ENCODE measurements at regions not wholly inside any gene's neighbourhood (a gene's known extent, or its start where the extent isn't known, plus 50 kb on each side); places are given as distances from the start of the nearest gene placed in this dataset.

DNA sequence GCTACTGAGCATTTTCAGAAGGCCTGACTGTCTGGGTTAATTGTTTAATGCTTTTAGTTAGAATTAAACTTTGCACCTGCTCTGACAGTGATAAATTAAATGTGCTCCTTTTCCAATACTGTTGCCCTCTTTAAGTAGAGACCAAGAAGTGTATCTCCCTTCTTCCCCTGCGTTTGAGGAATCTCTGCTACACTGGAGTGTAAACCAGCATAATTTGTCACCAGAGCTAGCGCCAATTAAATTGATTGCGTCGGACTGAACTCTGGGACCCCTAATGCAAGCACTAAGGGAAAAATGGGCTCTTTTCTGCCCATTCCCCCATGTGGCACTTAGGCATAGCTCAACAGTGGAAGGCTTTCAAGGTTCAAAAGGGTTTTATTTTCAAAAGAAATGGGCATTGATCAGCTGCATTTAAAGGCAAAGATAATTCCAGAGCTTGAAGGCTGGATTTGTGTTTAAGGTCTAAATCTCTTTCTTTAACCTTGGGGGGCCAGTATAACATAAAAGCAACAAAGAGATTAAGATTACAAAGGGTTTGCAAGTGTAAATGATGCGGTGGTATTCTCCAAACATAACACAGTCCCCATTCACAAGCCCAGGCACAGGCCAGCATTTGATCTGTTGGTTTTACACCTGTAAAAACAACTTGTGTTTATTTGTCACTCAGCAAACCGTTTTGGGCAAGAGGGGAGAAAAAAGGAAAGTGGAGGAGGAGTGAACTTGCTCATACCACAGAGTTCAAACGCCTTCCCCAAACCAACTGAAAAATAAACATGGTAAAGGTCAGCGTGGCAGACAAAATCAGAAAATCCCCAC, 427.6 kb downstream of the BCL11A start:
- no peak overlapping the region for H3K9ac ChIP-seq (replicated peaks in 1 of 4; ENCODE audit: extremely low read depth in 1 of 4, low read depth in 3 of 4, low read length in 3 of 4)
- no peak overlapping the region for H2BK120ac ChIP-seq (replicated peaks; ENCODE audit: low read depth, low read length)
- no peaks in the 10 kb centered on the region; a peak in 1 of 4 replicates for H3K9me3 ChIP-seq (ENCODE audit: insufficient read depth in 2 of 2, low read depth in 1 of 2, low read length in 1 of 2)
- no peaks in the 10 kb centered on the region for H3K79me1 ChIP-seq (ENCODE audit: low read depth, low read length)
- H3K18ac ChIP-seq (ENCODE audit: extremely low read depth, low read length), result no peak overlapping the region
- no peak overlapping the region; a peak in 1 of 8 replicates for H3K4me3 ChIP-seq (ENCODE audit: extremely low read depth in 1 of 4, insufficient read depth in 2 of 4, low read depth in 3 of 4, low read length in 4 of 4)
- 80% methylated on average over 8 of the region's 8 CpGs; no CpG with 5 or more reads in 1 of the 2 experiments for whole genome bisulfite sequencing, 2 experiments (ENCODE audit: extremely low coverage in 1 of 2, insufficient coverage in 1 of 2, insufficient read length in 1 of 2, insufficient replicate concordance in 2 of 2, low coverage in 1 of 2, low lambda C conversion rate in 2 of 2, missing lambda C conversion rate in 1 of 2)
- H2BK20ac ChIP-seq (ENCODE audit: low read length), result no peak overlapping the region
- H3K27me3 ChIP-seq (replicated peaks in 1 of 4; ENCODE audit: control insufficient read depth in 3 of 4, extremely low read depth in 1 of 4, insufficient read depth in 3 of 4, low read length in 3 of 4), result no peaks in the 10 kb centered on the region
- H4K91ac ChIP-seq (replicated peaks; ENCODE audit: insufficient read length, low read length), result no peak overlapping the region
- H3K23me2 ChIP-seq (ENCODE audit: low read depth, low read length), result no peaks in the 10 kb centered on the region
- peaks cover 0 to 6% (median 1%) of the 10 kb centered on the region in 4 experiments; a peak in 2 of 7 replicates for H3K4me1 ChIP-seq (replicated peaks in 1 of 4; ENCODE audit: control insufficient read depth in 3 of 4, insufficient read depth in 4 of 4, low read length in 3 of 4)
- H2BK5ac ChIP-seq (ENCODE audit: low read depth, low read length), result no peak overlapping the region
- no peak for FAIRE-seq
- H4K8ac ChIP-seq (ENCODE audit: extremely low read depth, insufficient read depth, low read length), result no peak overlapping the region
- H3K14ac ChIP-seq (ENCODE audit: insufficient read length), result no peak overlapping the region
- H2AK5ac ChIP-seq (ENCODE audit: low read depth, low read length), result no peak overlapping the region
- H3K4me2 ChIP-seq (ENCODE audit: insufficient read depth in 1 of 2, low read depth in 2 of 2, low read length in 2 of 2), result no peak overlapping the region
- no peak overlapping the region for H3K23ac ChIP-seq (ENCODE audit: insufficient read length)
- no peak overlapping the region for H2AFZ ChIP-seq (ENCODE audit: low read length)
- H4K20me1 ChIP-seq (replicated peaks in 1 of 2; ENCODE audit: control insufficient read depth in 1 of 2, insufficient read depth in 2 of 2, low read length in 2 of 2), result no peaks in the 10 kb centered on the region
- H3K4ac ChIP-seq (replicated peaks; ENCODE audit: insufficient read length, low read depth, low read length), result no peak overlapping the region
- no peak overlapping the region for H2BK15ac ChIP-seq (ENCODE audit: low read length)
- POLR2A ChIA-PET (ENCODE audit: partially characterized antibody), result no interaction called here
- no peaks in the 10 kb centered on the region for H3K36me3 ChIP-seq (ENCODE audit: control insufficient read depth in 2 of 4, insufficient read depth in 4 of 4, low read length in 3 of 4)
- DNase-seq (ENCODE audit: low read depth in 1 of 2, low spot score in 2 of 2), result no peak
- H3K79me2 ChIP-seq (ENCODE audit: control insufficient read depth in 1 of 2, insufficient read depth in 2 of 2, low read length in 2 of 2), result no peaks in the 10 kb centered on the region
- no peak overlapping the region for H4K5ac ChIP-seq (ENCODE audit: insufficient read length, low read depth, low read length)
- CTCF ChIA-PET (ENCODE audit: partially characterized antibody), result interaction anchor here (0.9 kb wide), 1 partner anchor 25 kb away, joined by 3 read pairs; no protein-coding TSS in a partner anchor
- H2BK12ac ChIP-seq (ENCODE audit: low read depth, low read length), result no peak overlapping the region
- H3K56ac ChIP-seq (replicated peaks; ENCODE audit: insufficient read length, low read depth, low read length), result no peak overlapping the region
- H3K27ac ChIP-seq (ENCODE audit: low read depth, low read length), result no peak overlapping the region
- TF ChIP-seq SP2 (IDR thresholded peaks at IDR 0.05; ENCODE audit: low read length) (no peak), KDM5A (IDR thresholded peaks at IDR 0.05; ENCODE audit: low read length) (no peak), RXRA (IDR thresholded peaks at IDR 0.05; ENCODE audit: insufficient read depth, low read depth, low read length) (no peak), GTF2F1 (IDR thresholded peaks at IDR 0.05; ENCODE audit: borderline replicate concordance, low read depth, low read length) (no peak), CHD1 (IDR thresholded peaks at IDR 0.05; ENCODE audit: low read depth, low read length) (no peak), CREB1 (IDR thresholded peaks at IDR 0.05) (no peak), ZNF274 (IDR thresholded peaks at IDR 0.05; ENCODE audit: borderline replicate concordance, extremely low read depth, low read length) (no peak), POU5F1 (IDR thresholded peaks at IDR 0.05; ENCODE audit: low read depth, low read length) (no peak)
- TF ChIP-seq, protein P1, sequence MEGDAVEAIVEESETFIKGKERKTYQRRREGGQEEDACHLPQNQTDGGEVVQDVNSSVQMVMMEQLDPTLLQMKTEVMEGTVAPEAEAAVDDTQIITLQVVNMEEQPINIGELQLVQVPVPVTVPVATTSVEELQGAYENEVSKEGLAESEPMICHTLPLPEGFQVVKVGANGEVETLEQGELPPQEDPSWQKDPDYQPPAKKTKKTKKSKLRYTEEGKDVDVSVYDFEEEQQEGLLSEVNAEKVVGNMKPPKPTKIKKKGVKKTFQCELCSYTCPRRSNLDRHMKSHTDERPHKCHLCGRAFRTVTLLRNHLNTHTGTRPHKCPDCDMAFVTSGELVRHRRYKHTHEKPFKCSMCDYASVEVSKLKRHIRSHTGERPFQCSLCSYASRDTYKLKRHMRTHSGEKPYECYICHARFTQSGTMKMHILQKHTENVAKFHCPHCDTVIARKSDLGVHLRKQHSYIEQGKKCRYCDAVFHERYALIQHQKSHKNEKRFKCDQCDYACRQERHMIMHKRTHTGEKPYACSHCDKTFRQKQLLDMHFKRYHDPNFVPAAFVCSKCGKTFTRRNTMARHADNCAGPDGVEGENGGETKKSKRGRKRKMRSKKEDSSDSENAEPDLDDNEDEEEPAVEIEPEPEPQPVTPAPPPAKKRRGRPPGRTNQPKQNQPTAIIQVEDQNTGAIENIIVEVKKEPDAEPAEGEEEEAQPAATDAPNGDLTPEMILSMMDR (IDR thresholded peaks at IDR 0.05; ENCODE audit: control extremely low read depth in 1 of 3, insufficient read depth in 1 of 3, low read depth in 1 of 3, low read length in 3 of 3), result no peak
- TF ChIP-seq, protein P2, sequence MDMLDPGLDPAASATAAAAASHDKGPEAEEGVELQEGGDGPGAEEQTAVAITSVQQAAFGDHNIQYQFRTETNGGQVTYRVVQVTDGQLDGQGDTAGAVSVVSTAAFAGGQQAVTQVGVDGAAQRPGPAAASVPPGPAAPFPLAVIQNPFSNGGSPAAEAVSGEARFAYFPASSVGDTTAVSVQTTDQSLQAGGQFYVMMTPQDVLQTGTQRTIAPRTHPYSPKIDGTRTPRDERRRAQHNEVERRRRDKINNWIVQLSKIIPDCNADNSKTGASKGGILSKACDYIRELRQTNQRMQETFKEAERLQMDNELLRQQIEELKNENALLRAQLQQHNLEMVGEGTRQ (IDR thresholded peaks at IDR 0.05; ENCODE audit: low read length), result no peak
